ENCODE measurements at regions not wholly inside any gene's neighbourhood (a gene's known extent, or its start where the extent isn't known, plus 50 kb on each side); places are given as distances from the start of the nearest gene placed in this dataset.

GRCh38 chr2:142533177-142533576 is 344.3 kb upstream of the KYNU start:
- TF ChIP-seq CTCF (IDR thresholded peaks at IDR 0.05), result no peak
- no peak for TF ChIP-seq POLR2A (IDR thresholded peaks at IDR 0.05)
